LNCAP (cell line): ENCODE measurements at regions not wholly inside any gene's neighbourhood (a gene's known extent, or its start where the extent isn't known, plus 50 kb on each side); places are given as distances from the start of the nearest gene placed in this dataset.

Experiments
- TF ChIP-seq, protein P1 (sequence below): fragments of 450-650 bp; IDR thresholded peaks from 2 replicates; pipeline ENCODE4 v1.5.1; 2017; ENCODE audit warnings: mild to moderate bottlenecking

DNA sequence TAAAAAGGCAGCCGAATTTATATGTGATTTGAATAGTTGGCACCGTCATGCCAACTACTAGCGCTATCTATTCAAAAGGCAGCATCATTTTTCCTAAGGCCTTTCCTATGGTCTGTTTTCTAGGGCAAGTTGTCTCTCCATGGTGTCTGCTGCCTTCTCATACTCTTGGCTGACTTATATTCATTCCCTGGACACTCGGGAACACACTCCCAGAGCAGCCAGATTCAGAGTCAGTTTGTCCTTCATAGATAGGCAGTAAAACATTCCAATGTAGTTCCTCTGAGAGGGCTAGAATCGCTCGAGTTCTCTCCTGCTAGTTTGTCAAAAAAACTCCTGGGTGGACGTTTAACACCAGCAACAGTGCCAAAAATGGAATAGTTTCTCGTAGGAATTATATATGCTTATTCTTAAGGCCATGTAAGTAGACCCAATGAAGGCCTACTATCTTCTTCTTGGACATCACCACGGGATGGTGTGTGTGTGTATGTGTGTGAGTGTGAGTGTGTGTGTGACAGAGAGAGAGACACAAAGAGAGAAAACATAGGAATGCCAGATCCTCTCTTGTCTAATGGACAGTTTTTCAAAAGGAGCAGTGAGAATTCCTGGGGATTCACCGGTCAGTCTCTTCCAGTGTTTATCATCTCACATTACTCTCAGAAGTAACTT, 129.3 kb upstream of the CTAGE1 start:
- TF ChIP-seq, protein P1, sequence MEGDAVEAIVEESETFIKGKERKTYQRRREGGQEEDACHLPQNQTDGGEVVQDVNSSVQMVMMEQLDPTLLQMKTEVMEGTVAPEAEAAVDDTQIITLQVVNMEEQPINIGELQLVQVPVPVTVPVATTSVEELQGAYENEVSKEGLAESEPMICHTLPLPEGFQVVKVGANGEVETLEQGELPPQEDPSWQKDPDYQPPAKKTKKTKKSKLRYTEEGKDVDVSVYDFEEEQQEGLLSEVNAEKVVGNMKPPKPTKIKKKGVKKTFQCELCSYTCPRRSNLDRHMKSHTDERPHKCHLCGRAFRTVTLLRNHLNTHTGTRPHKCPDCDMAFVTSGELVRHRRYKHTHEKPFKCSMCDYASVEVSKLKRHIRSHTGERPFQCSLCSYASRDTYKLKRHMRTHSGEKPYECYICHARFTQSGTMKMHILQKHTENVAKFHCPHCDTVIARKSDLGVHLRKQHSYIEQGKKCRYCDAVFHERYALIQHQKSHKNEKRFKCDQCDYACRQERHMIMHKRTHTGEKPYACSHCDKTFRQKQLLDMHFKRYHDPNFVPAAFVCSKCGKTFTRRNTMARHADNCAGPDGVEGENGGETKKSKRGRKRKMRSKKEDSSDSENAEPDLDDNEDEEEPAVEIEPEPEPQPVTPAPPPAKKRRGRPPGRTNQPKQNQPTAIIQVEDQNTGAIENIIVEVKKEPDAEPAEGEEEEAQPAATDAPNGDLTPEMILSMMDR, result no peak

DNA sequence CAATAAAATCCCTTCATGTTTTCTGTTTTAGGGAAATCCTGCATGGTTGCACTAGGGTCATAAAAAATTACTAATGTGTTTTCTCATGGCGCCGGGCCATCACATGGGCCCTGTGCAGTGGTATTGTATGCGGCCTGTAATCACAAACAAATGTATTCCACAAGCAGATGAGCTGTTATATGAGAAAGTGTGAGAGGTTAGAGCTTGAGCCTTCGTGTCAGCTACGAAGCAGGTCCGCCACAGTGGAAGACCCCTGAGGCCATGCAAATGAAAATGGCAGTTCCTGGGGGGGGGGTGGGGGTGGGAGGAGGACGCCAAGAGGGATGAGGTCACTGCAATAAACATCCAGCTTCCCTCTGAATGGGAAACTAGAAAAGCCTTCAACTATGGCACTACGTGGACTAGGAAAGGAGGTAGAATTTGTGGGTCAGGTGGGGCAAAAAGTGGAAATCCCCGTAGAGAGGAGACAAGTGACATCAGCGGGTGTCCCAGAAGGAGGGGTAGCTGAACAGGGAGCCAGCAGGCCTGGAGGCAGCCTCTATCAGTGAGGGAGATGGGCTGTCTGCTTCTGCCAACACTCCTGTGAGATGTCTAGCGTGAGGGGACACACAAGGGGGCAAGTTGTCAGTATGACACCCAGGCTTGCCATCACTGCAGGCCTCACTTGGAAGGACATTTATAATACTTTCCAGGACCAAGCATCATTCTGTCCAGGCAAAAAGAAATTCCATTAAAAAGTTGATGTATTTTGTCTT, 130.3 kb upstream of the CTAGE1 start:
- TF ChIP-seq, protein P1, result no peak

DNA sequence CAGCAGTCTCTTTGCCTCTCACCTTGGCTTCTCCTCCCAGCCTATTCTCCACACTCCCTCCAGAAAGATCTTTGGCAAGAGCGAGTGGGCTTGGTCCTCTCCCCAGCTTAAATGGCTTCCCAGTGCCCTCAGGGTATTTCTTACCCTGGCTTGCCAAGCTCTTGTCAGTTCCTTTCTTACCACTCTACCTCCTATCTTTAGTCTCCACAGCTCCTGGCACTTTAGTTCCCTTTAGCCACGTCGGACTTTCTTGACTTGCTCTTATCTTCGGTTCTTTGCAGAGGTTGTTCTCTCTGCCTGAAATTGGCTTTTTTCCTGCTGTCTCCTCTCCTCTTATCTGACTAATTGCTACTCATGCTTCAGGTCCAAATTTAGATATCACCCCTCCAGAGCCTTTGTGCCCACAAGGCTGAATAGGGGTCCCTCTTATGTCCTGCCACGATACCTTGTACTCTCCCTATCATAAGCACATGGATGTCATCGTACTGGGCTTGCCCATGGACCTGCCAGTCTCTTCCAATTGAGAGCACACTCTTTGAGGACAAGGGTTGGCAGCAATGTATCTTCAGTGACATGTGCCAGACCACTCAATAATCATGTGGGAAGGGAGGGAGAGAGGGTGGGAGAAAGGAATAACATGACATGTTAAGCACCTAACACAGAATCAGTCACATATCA, 131.7 kb upstream of the CTAGE1 start:
- TF ChIP-seq, protein P1, result no peak

- TF ChIP-seq, protein P1, result no peak
Measured at GRCh38 chr18:22550366-22550765, 132.7 kb upstream of the CTAGE1 start.

- TF ChIP-seq, protein P1, result no peak
Measured at GRCh38 chr18:22550861-22551260, 133.1 kb upstream of the CTAGE1 start.

DNA sequence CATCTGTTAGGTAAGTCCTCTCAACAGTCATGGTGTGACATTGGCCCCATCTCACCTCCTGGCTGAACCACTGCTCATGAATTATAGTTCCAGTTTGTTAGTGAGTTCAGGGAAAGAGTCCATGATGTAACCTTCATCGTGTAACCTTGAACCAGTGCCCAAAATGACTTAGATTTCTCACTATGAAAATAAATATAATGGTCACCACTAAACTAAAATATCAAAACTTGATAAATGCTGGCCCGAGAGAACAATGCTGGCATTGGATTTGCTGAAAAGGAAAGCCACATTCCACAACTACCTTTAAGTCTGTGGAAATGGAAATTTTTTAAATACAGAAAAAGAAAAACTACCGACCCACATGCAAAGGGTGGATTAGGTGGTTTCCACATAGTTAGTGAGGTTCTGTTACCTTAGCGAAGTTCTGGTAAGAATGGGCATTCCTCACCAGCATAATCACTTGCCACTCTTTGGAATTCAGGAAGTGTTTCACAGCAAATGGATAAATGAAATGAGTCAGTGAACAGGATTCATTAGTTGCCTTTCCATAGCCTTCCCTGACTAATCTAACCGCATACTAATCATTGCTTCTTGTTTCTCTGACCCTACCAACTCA, 133.9 kb upstream of the CTAGE1 start:
- TF ChIP-seq, protein P1, result no peak

DNA sequence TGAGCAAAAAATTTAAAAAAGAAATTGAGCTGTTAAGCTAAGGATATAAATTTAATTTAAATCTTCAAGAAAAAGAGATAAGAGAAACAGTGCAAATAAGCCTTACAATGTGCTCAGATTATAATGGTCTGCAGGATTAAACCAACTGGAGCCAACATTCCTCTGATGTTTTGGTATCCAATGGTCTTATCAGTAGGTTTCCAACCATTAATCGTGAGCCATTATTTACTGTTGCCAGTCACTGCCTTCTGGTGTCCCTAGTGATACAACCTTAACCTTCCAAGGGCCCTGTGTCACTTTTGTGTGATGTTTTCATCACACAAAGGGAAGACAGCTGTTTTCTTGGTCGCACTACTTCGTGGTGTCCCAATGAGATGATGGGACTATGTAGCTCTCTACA, 134.5 kb upstream of the CTAGE1 start:
- TF ChIP-seq, protein P1, result no peak
